ENCODE measurements at regions not wholly inside any gene's neighbourhood (a gene's known extent, or its start where the extent isn't known, plus 50 kb on each side); places are given as distances from the start of the nearest gene placed in this dataset.

- H3K36me3 ChIP-seq (ENCODE audit: control insufficient read depth in 3 of 3, insufficient read depth in 3 of 3, low read length in 3 of 3) = no peaks in the 10 kb centered on the region
- H3K9me3 ChIP-seq (ENCODE audit: control insufficient read depth in 3 of 3, low read length in 3 of 3) = no peaks in the 10 kb centered on the region
- H3K4me3 ChIP-seq (ENCODE audit: low read length in 3 of 3) = no peak overlapping the region
- no peak overlapping the region for H3K9ac ChIP-seq (ENCODE audit: low read depth in 1 of 3, low read length in 3 of 3)
- no peak overlapping the region for H3K27ac ChIP-seq (ENCODE audit: low read depth, low read length)
- no peaks in the 10 kb centered on the region for H3K27me3 ChIP-seq (ENCODE audit: control insufficient read depth in 3 of 3, insufficient read depth in 3 of 3, low read length in 3 of 3)
- H3K4me1 ChIP-seq (ENCODE audit: control insufficient read depth in 3 of 3, insufficient read depth in 3 of 3, low read length in 3 of 3) = no peaks in the 10 kb centered on the region
Observed at GRCh38 chr18:56257205-56257604, 381.2 kb downstream of the TXNL1 start.

DNA sequence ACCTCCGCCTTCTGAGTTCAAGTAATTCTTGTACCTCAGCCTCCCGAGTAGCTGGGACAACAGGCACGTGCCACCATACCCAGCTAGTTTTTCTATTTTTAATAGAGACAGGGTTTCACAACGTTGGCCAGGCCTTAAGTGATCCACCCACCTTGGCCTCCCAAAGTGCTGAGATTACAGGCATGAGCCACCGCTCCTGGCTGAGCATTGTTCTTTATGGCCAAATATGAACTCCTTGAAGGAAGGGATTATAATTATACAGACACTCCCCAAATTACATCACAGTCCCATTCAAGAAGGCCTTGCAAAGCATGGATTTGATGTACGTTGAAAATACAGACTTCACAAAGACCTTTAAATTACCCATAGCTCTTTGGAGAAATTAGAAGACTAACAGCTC lies 381.7 kb downstream of the TXNL1 start:
- no peaks in the 10 kb centered on the region for H3K4me1 ChIP-seq (ENCODE audit: control insufficient read depth in 3 of 3, insufficient read depth in 3 of 3, low read length in 3 of 3)
- no peaks in the 10 kb centered on the region for H3K9me3 ChIP-seq (ENCODE audit: control insufficient read depth in 3 of 3, low read length in 3 of 3)
- no peaks in the 10 kb centered on the region for H3K36me3 ChIP-seq (ENCODE audit: control insufficient read depth in 3 of 3, insufficient read depth in 3 of 3, low read length in 3 of 3)
- H3K27me3 ChIP-seq (ENCODE audit: control insufficient read depth in 3 of 3, insufficient read depth in 3 of 3, low read length in 3 of 3) = no peaks in the 10 kb centered on the region
- no peak overlapping the region for H3K9ac ChIP-seq (ENCODE audit: low read depth in 1 of 3, low read length in 3 of 3)
- no peak overlapping the region for H3K4me3 ChIP-seq (ENCODE audit: low read length in 3 of 3)
- H3K27ac ChIP-seq (ENCODE audit: low read depth, low read length) = no peak overlapping the region

GRCh38 chr18:56255381-56255780 lies 383.0 kb downstream of the TXNL1 start:
- Histone ChIP-seq H3K9ac (ENCODE audit: low read depth in 1 of 3, low read length in 3 of 3) (no peak overlapping the region), H3K4me3 (ENCODE audit: low read length in 3 of 3) (no peak overlapping the region), H3K27me3 (ENCODE audit: control insufficient read depth in 3 of 3, insufficient read depth in 3 of 3, low read length in 3 of 3) (no peaks in the 10 kb centered on the region), H3K36me3 (ENCODE audit: control insufficient read depth in 3 of 3, insufficient read depth in 3 of 3, low read length in 3 of 3) (no peaks in the 10 kb centered on the region), H3K9me3 (ENCODE audit: control insufficient read depth in 3 of 3, low read length in 3 of 3) (no peaks in the 10 kb centered on the region), H3K27ac (ENCODE audit: low read depth, low read length) (no peak overlapping the region), H3K4me1 (ENCODE audit: control insufficient read depth in 3 of 3, insufficient read depth in 3 of 3, low read length in 3 of 3) (no peaks in the 10 kb centered on the region)

- no peaks in the 10 kb centered on the region for H3K36me3 ChIP-seq (ENCODE audit: control insufficient read depth in 3 of 3, insufficient read depth in 3 of 3, low read length in 3 of 3)
- no peaks in the 10 kb centered on the region for H3K27me3 ChIP-seq (ENCODE audit: control insufficient read depth in 3 of 3, insufficient read depth in 3 of 3, low read length in 3 of 3)
- H3K27ac ChIP-seq (ENCODE audit: low read depth, low read length) = no peak overlapping the region
- H3K9ac ChIP-seq (ENCODE audit: low read depth in 1 of 3, low read length in 3 of 3) = no peak overlapping the region
- no peaks in the 10 kb centered on the region for H3K4me1 ChIP-seq (ENCODE audit: control insufficient read depth in 3 of 3, insufficient read depth in 3 of 3, low read length in 3 of 3)
- H3K4me3 ChIP-seq (ENCODE audit: low read length in 3 of 3) = no peak overlapping the region
- H3K9me3 ChIP-seq (ENCODE audit: control insufficient read depth in 3 of 3, low read length in 3 of 3) = no peaks in the 10 kb centered on the region
Observed at GRCh38 chr18:56252456-56252855, 385.9 kb downstream of the TXNL1 start.

- Histone ChIP-seq H3K4me3 (ENCODE audit: low read length in 3 of 3) (no peak overlapping the region), H3K27ac (ENCODE audit: low read depth, low read length) (no peak overlapping the region), H3K9me3 (ENCODE audit: control insufficient read depth in 3 of 3, low read length in 3 of 3) (no peaks in the 10 kb centered on the region), H3K27me3 (ENCODE audit: control insufficient read depth in 3 of 3, insufficient read depth in 3 of 3, low read length in 3 of 3) (no peaks in the 10 kb centered on the region), H3K4me1 (ENCODE audit: control insufficient read depth in 3 of 3, insufficient read depth in 3 of 3, low read length in 3 of 3) (no peaks in the 10 kb centered on the region), H3K36me3 (ENCODE audit: control insufficient read depth in 3 of 3, insufficient read depth in 3 of 3, low read length in 3 of 3) (no peaks in the 10 kb centered on the region), H3K9ac (ENCODE audit: low read depth in 1 of 3, low read length in 3 of 3) (no peak overlapping the region)
Observed at GRCh38 chr18:56248610-56249235, 389.7 kb downstream of the TXNL1 start.

GRCh38 chr18:56246916-56247315 lies 391.5 kb downstream of the TXNL1 start:
- no peaks in the 10 kb centered on the region for H3K36me3 ChIP-seq (ENCODE audit: control insufficient read depth in 3 of 3, insufficient read depth in 3 of 3, low read length in 3 of 3)
- no peak overlapping the region for H3K27ac ChIP-seq (ENCODE audit: low read depth, low read length)
- no peaks in the 10 kb centered on the region for H3K9me3 ChIP-seq (ENCODE audit: control insufficient read depth in 3 of 3, low read length in 3 of 3)

GRCh38 chr18:56245866-56246580 lies 392.4 kb downstream of the TXNL1 start:
- H3K4me3 ChIP-seq (ENCODE audit: low read length in 3 of 3) = no peak overlapping the region
- H3K4me1 ChIP-seq (ENCODE audit: control insufficient read depth in 3 of 3, insufficient read depth in 3 of 3, low read length in 3 of 3) = no peaks in the 10 kb centered on the region
- no peak overlapping the region for H3K9ac ChIP-seq (ENCODE audit: low read depth in 1 of 3, low read length in 3 of 3)
- H3K9me3 ChIP-seq (ENCODE audit: control insufficient read depth in 3 of 3, low read length in 3 of 3) = no peaks in the 10 kb centered on the region
- H3K27me3 ChIP-seq (ENCODE audit: control insufficient read depth in 3 of 3, insufficient read depth in 3 of 3, low read length in 3 of 3) = no peaks in the 10 kb centered on the region
- no peak overlapping the region for H3K27ac ChIP-seq (ENCODE audit: low read depth, low read length)
- H3K36me3 ChIP-seq (ENCODE audit: control insufficient read depth in 3 of 3, insufficient read depth in 3 of 3, low read length in 3 of 3) = no peaks in the 10 kb centered on the region

More at GRCh38 chr18:56246916-56247315, 391.5 kb downstream of the TXNL1 start:
- Histone ChIP-seq H3K27me3 (ENCODE audit: control insufficient read depth in 3 of 3, insufficient read depth in 3 of 3, low read length in 3 of 3) (no peaks in the 10 kb centered on the region), H3K9ac (ENCODE audit: low read depth in 1 of 3, low read length in 3 of 3) (no peak overlapping the region), H3K4me3 (ENCODE audit: low read length in 3 of 3) (no peak overlapping the region), H3K4me1 (ENCODE audit: control insufficient read depth in 3 of 3, insufficient read depth in 3 of 3, low read length in 3 of 3) (no peaks in the 10 kb centered on the region)

- no peaks in the 10 kb centered on the region for H3K4me1 ChIP-seq (ENCODE audit: control insufficient read depth in 3 of 3, insufficient read depth in 3 of 3, low read length in 3 of 3)
- H3K4me3 ChIP-seq (ENCODE audit: low read length in 3 of 3) = no peak overlapping the region
- no peaks in the 10 kb centered on the region for H3K36me3 ChIP-seq (ENCODE audit: control insufficient read depth in 3 of 3, insufficient read depth in 3 of 3, low read length in 3 of 3)
- H3K9ac ChIP-seq (ENCODE audit: low read depth in 1 of 3, low read length in 3 of 3) = no peak overlapping the region
- H3K27ac ChIP-seq (ENCODE audit: low read depth, low read length) = no peak overlapping the region
- H3K9me3 ChIP-seq (ENCODE audit: control insufficient read depth in 3 of 3, low read length in 3 of 3) = no peaks in the 10 kb centered on the region
- H3K27me3 ChIP-seq (ENCODE audit: control insufficient read depth in 3 of 3, insufficient read depth in 3 of 3, low read length in 3 of 3) = no peaks in the 10 kb centered on the region
Observed at GRCh38 chr18:56240405-56240804, 398.0 kb downstream of the TXNL1 start.

DNA sequence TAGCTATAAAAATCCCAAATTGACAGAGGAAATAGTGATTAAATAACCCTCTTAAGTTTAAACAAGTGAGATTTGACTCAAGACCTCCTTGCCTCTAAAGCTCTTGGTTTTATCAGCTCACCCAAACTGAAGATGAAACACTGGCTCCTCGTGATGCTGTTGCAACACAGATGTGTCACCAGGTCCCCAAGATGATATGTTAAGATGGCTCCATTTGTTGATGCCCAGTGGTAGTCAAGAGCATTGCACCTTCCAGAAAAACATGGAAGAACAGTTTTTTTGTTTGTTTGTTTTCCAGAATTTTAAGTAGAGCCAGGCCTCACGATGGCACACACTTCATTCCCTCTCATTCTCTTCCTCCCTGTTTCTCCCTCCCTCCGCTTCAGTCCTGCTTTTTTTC lies 399.8 kb downstream of the TXNL1 start:
- Histone ChIP-seq H3K4me1 (ENCODE audit: control insufficient read depth in 3 of 3, insufficient read depth in 3 of 3, low read length in 3 of 3) (no peaks in the 10 kb centered on the region), H3K36me3 (ENCODE audit: control insufficient read depth in 3 of 3, insufficient read depth in 3 of 3, low read length in 3 of 3) (no peaks in the 10 kb centered on the region), H3K27ac (ENCODE audit: low read depth, low read length) (no peak overlapping the region), H3K9me3 (ENCODE audit: control insufficient read depth in 3 of 3, low read length in 3 of 3) (no peaks in the 10 kb centered on the region), H3K27me3 (ENCODE audit: control insufficient read depth in 3 of 3, insufficient read depth in 3 of 3, low read length in 3 of 3) (no peaks in the 10 kb centered on the region), H3K4me3 (ENCODE audit: low read length in 3 of 3) (no peak overlapping the region), H3K9ac (ENCODE audit: low read depth in 1 of 3, low read length in 3 of 3) (no peak overlapping the region)

DNA sequence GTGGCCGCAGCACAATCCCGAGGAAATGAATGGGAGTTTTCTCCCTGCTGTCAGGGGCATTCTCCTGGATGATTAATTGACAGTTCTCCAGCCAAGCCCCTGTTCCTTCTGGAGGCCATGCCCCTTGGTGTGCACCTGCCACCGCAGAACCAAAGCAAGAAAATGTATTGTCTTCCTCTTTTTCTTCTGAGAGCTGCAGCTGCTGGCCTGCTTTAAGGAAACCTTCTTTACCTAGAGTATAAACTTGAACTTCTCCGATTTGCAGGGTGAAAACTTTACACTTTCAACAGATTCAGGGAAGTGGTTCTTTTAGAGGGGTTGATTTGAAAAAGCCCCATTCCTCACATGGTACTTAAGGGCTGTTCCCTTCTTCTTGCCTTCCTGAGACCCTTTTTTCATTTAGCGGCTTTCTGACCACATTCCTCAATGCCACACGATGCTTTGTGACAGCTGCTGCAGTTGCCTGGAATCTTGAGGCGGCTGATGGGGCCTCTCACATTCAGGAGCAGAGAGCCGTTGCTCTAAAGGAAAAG lies 402.8 kb downstream of the TXNL1 start:
- no peak overlapping the region for H3K27ac ChIP-seq (ENCODE audit: low read depth, low read length)
- H3K4me3 ChIP-seq (ENCODE audit: low read length in 3 of 3) = no peak overlapping the region
- no peaks in the 10 kb centered on the region for H3K36me3 ChIP-seq (ENCODE audit: control insufficient read depth in 3 of 3, insufficient read depth in 3 of 3, low read length in 3 of 3)
- H3K27me3 ChIP-seq (ENCODE audit: control insufficient read depth in 3 of 3, insufficient read depth in 3 of 3, low read length in 3 of 3) = no peaks in the 10 kb centered on the region
- no peak overlapping the region for H3K9ac ChIP-seq (ENCODE audit: low read depth in 1 of 3, low read length in 3 of 3)
- no peaks in the 10 kb centered on the region for H3K4me1 ChIP-seq (ENCODE audit: control insufficient read depth in 3 of 3, insufficient read depth in 3 of 3, low read length in 3 of 3)
- H3K9me3 ChIP-seq (ENCODE audit: control insufficient read depth in 3 of 3, low read length in 3 of 3) = peaks cover 0 to 2% (median 0%) of the 10 kb centered on the region in 3 donors
